22Rv1 (cell line): ENCODE measurements at regions not wholly inside any gene's neighbourhood (a gene's known extent, or its start where the extent isn't known, plus 50 kb on each side); places are given as distances from the start of the nearest gene placed in this dataset.

Experiments used
- H3K27ac ChIP-seq: fragments of 450-650 bp; 2 replicates; pipeline ENCODE4 v1.5.1; 2017
- CTCF ChIP-seq: fragments of 450-650 bp; IDR thresholded peaks from 2 replicates; pipeline ENCODE4 v1.5.1; 2017; ENCODE audit warnings: mild to moderate bottlenecking
- ZFX ChIP-seq: fragments of 450-650 bp; IDR thresholded peaks from 2 replicates; pipeline ENCODE4 v1.6.1; 2017; ENCODE audit warnings: antibody characterized with exemption, borderline replicate concordance

DNA sequence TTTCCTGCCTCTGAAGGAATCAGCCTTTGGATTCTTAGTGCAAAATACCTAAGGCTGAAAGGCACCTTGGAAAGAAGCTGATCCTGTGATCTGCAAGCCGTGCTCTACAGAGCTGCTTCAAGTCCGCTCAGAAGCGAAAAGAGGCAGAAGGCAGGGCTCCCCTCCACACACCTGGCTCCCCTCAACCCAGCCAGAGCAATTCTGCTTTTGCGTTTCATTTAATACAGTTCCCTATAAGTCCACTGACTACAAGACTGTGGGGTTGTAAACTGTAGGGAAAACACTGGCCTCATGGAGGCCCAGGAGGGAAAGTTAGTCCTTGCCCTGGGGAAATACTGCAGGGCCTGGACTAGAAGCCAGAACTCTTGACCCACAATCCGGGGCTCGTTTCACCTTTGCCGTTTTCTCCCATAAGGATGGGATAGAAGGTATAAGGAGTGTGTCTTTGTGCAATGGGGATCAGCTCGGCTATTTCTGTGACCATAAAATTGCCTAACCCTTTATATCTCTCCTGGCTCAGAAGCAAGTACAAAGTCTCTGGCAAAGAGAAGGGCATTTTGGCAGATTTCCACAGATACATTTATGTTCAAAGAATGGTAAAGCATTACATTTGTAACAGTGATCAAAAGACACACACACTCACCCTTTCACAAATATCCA is 95.8 kb upstream of the TEX51 start:
- no peak overlapping the region for H3K27ac ChIP-seq
- TF ChIP-seq CTCF: no peak
- no peak for TF ChIP-seq ZFX

DNA sequence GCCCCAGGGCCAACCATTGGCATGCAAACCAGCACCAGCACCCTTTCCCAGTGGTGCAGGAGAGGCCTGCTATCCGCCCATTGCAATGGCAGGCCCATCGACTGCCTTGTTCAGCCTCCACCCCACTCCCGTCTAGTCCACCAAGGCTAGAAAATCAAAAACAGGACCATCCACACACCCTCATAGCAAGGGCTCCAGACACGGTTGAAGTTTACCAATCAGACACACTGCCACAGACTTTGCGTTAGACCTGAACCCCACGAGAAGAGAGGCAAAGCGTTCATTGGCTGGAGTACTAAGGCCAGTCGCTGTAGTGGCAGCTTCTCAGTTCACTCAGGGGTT is 95.3 kb upstream of the TEX51 start:
- no peak overlapping the region for H3K27ac ChIP-seq
- TF ChIP-seq ZFX (no peak), CTCF (no peak)

DNA sequence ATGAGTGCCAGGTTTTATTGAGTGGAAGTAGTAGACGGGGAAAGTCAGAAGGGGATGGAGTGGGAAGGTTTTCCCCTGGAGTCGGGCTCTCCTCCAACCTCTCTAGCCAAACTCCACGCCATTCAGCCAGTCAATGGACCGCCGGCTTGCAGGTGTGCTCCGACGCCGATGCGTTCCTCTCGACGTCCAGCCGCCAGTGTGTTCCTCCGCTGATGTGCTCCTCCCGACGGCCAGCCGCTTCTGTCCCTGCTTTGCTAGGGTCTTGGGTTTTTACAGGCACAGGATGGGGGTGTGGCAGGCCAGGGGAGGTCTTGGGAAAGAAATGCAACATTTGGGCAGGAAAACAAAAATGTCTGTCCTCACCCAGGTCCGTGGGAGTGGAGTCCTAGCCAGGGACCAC is 94.3 kb upstream of the TEX51 start:
- H3K27ac ChIP-seq: no peak overlapping the region
- no peak for TF ChIP-seq CTCF
- TF ChIP-seq ZFX: no peak

DNA sequence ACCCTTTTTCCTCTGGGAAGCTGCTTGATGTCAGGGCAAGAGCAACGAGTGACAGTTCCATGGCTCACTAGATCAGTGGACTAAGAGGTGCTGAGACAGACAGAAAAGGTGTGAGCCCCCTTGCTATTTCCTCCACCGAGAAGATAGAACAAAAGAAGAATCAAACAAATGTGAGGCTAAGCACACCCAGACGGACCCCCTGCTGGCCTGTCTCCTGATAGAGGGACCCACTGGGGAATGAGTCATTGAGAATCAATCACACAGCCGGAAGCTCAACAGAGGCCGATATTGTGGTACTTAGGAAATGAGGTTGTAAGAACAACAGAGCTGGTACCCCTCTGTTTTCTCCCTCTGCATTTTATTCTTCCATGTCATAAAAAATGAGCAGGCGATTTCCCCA is 89.8 kb upstream of the TEX51 start:
- no peak overlapping the region for H3K27ac ChIP-seq
- TF ChIP-seq ZFX (no peak), CTCF (no peak)

DNA sequence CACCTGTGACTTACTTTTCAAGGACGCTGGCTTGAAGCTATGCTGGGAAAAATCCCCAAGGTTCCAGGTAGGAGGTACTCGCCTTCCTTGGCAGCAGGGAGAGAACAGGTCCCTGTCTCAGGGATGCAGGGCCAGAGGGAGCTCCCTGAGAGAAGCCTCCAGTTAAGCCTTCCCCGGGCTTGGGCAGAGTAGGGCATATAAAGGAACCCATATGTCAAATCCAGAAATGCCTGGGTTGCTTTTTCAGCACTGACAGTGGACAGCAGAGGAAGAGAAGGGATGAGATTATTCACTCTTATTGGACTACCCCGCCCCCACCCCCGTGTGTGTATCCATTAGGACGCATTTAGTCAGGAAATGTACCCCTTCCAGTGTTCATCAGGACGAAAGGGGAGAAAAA is 89.3 kb upstream of the TEX51 start:
- TF ChIP-seq ZFX (no peak), CTCF (no peak)
- no peak overlapping the region for H3K27ac ChIP-seq

- TF ChIP-seq ZFX (no peak), CTCF (no peak)
- H3K27ac ChIP-seq: no peak overlapping the region
Observed at GRCh38 chr2:126810001-126810400, 88.7 kb upstream of the TEX51 start.

DNA sequence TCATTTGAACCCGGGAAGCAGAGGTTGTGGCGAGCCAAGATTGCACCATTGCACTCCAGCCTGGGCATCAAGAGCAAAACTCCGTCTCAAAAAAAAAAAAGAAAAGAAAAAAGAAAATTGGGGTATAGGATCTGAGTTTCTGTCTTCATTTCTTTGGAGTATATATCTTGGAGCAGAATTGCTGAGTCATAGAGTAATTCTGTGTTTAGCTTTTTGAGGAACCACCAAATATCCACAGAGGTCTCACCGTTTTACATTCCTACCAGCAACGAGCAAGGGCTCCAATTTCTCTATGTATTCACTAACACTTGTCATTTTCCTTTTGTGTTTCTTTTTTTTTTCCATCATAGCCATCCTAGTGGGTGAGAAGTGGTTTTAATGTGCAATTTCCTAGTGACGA is 87.6 kb upstream of the TEX51 start:
- H3K27ac ChIP-seq: no peak overlapping the region
- TF ChIP-seq ZFX (no peak), CTCF (no peak)
